Colonic mucosa (tissue), 4 donors: ENCODE measurements at regions not wholly inside any gene's neighbourhood (a gene's known extent, or its start where the extent isn't known, plus 50 kb on each side); places are given as distances from the start of the nearest gene placed in this dataset.

ENCODE experiments used
- DNase-seq: peaks from one replicate; pipeline ENCODE4 v3.0.0-alpha.2; 2020
- H3K27ac ChIP-seq: fragments of 200-600 bp; one replicate; pipeline ENCODE4 v1.8.0; 2021
- H3K27me3 ChIP-seq: fragments of 200-600 bp; one replicate; pipeline ENCODE4 v1.8.0; 2021
- H3K36me3 ChIP-seq: fragments of 200-600 bp; one replicate; pipeline ENCODE4 v1.8.0; 2021
- H3K4me1 ChIP-seq: fragments of 200-600 bp; one replicate; pipeline ENCODE4 v1.8.0; 2021; ENCODE audit warnings: mild to moderate bottlenecking
- H3K4me3 ChIP-seq: fragments of 200-600 bp; one replicate; pipeline ENCODE4 v1.8.0; 2021
- H3K9ac ChIP-seq, 2 donors: one replicate each; pipeline ENCODE4 v1.7.0; 2013; ENCODE audit warnings: control low read depth in 2 of 2, low read depth in 2 of 2, low read length in 2 of 2
- H3K9me3 ChIP-seq: fragments of 200-600 bp; one replicate; pipeline ENCODE4 v1.8.0; 2021
- intact Hi-C: fragments of 100-400 bp; cut with DNase I; formaldehyde crosslinking; loops from one replicate; pipeline ENCODE4 v1.14.1; 2022
- TF ChIP-seq, protein P1 (sequence below): fragments of 200-600 bp; IDR thresholded peaks from one replicate; pipeline ENCODE4 v1.8.0; 2022; ENCODE audit warnings: antibody characterized with exemption, mild to moderate bottlenecking
- donor health status: healthy.
- donor health status: DM: no; HTN: no; CAD: no.
- donor health status: DM: no; HTN: no; CAD: no.

DNA sequence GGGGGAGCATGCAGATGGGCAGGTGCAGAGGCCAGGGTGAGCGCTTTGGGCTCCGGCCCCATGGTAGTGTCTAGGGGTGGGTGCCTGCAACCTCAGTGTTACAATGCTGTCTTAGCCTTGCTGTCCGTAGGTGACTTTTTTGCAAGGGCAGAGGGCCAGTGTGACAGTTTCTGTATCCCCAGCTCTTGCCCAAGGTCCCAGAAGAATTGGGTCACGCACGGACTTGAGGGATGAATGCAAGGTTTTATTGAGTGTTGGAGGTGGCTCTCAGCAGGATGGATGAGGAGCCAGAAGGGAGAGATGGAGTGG, 492.5 kb downstream of the AGTPBP1 start:
- DNase-seq = no peak
- Histone ChIP-seq H3K9ac (no peak overlapping the region), H3K4me1 (no peaks in the 10 kb centered on the region), H3K36me3 (no peaks in the 10 kb centered on the region), H3K27me3 (no peaks in the 10 kb centered on the region), H3K4me3 (no peak overlapping the region), H3K9me3 (no peaks in the 10 kb centered on the region), H3K27ac (no peak overlapping the region)
- intact Hi-C loops = no loop called here
- TF ChIP-seq, protein P1, sequence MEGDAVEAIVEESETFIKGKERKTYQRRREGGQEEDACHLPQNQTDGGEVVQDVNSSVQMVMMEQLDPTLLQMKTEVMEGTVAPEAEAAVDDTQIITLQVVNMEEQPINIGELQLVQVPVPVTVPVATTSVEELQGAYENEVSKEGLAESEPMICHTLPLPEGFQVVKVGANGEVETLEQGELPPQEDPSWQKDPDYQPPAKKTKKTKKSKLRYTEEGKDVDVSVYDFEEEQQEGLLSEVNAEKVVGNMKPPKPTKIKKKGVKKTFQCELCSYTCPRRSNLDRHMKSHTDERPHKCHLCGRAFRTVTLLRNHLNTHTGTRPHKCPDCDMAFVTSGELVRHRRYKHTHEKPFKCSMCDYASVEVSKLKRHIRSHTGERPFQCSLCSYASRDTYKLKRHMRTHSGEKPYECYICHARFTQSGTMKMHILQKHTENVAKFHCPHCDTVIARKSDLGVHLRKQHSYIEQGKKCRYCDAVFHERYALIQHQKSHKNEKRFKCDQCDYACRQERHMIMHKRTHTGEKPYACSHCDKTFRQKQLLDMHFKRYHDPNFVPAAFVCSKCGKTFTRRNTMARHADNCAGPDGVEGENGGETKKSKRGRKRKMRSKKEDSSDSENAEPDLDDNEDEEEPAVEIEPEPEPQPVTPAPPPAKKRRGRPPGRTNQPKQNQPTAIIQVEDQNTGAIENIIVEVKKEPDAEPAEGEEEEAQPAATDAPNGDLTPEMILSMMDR = no peak

DNA sequence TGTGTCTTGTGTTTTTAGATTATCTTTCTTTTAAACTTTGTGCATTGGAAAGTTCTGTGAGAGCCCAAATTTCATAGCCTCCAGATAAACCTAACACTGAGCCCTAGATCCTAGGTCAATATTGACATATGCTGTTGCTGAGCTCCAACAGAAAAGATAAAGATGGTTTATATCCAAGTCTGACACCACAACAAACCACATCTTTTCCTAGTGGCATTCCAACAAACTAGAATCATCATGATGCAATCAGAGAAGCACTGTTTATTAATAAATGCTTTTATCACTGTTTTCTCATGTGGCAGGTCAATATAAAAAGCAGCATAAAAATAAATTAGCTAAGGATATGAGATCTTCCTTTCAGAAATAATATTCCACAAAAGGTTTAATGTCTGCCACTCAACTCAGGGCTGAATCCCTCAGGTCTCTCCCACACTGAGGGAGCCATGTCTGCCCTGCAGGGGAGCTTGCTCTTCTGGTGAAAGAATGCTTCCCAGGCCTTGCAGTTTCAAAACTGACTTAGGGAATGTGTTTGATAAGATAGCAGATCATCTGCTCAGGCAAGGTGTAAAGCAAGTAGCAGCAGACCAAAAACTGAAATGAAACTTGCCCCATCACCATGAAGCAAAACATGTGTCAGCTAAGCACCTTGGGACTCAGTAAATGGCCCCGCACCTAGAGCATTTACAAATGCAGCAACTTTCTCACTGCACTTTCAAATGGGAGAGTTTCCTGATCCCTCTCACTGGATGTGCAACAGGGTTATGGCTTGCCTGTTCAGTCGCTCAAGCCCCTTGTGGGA, 493.0 kb downstream of the AGTPBP1 start:
- Histone ChIP-seq H3K27me3 (no peaks in the 10 kb centered on the region), H3K9ac (no peak overlapping the region), H3K36me3 (no peaks in the 10 kb centered on the region), H3K9me3 (no peaks in the 10 kb centered on the region), H3K4me1 (no peaks in the 10 kb centered on the region), H3K27ac (no peak overlapping the region), H3K4me3 (no peak overlapping the region)
- DNase-seq = no peak
- intact Hi-C loops = no loop called here
- TF ChIP-seq, protein P1 = no peak

DNA sequence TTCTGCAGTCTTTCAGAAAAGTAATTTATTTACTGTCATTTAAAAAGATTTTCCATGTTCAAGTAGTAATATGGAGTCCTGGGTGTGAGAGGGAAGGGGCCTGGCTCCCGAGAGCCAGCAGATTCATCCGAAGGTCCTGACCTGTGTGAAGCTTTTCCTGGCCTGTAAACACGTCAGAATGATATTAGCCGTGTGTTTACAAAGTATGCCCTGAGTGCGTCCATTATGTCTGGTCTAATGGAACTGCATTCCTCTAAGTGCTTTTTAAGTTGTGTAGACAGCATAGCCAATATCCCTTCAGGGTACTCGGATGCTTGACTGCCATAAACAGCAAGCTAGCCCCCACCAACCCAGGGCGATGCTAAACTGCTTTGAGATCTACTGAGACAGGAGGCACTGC, 495.2 kb downstream of the AGTPBP1 start:
- DNase-seq = no peak
- H3K36me3 ChIP-seq = no peaks in the 10 kb centered on the region
- no peaks in the 10 kb centered on the region for H3K9me3 ChIP-seq
- H3K9ac ChIP-seq = no peak overlapping the region
- TF ChIP-seq, protein P1 = no peak
- no peak overlapping the region for H3K27ac ChIP-seq
- intact Hi-C loops = no loop called here
- H3K4me3 ChIP-seq = no peak overlapping the region
- H3K27me3 ChIP-seq = no peaks in the 10 kb centered on the region
- no peaks in the 10 kb centered on the region for H3K4me1 ChIP-seq

DNA sequence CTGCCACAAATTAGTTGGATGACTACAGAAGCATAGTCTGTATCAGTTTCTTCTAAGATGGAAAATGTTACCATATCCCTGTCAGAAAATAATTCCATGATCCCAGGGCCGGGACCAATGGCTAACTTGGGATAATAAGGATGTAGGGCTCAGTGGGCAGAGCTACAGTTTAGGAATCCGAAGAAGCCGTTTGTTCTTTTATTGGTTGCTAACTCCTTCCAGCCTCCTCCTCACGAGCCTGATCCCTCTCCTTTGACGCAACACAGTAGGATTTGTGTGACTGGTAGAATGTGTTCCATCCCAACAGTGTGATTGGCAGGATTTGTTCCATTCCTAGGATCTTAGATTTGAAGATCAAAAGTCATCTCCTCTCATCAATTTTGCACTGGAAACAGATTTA, 496.9 kb downstream of the AGTPBP1 start:
- no peak for DNase-seq
- H3K27ac ChIP-seq = no peak overlapping the region
- H3K4me3 ChIP-seq = no peak overlapping the region
- H3K9ac ChIP-seq = no peak overlapping the region
- TF ChIP-seq, protein P1 = no peak
- intact Hi-C loops = no loop called here
- no peaks in the 10 kb centered on the region for H3K36me3 ChIP-seq
- no peaks in the 10 kb centered on the region for H3K4me1 ChIP-seq
- H3K9me3 ChIP-seq = no peaks in the 10 kb centered on the region
- no peaks in the 10 kb centered on the region for H3K27me3 ChIP-seq

- TF ChIP-seq, protein P1 = no peak
- no peak for DNase-seq
- Histone ChIP-seq H3K9me3 (no peaks in the 10 kb centered on the region), H3K27ac (no peak overlapping the region), H3K9ac (no peak overlapping the region), H3K36me3 (no peaks in the 10 kb centered on the region), H3K27me3 (no peaks in the 10 kb centered on the region), H3K4me1 (no peaks in the 10 kb centered on the region), H3K4me3 (no peak overlapping the region)
- intact Hi-C loops = no loop called here
These were observed 497.8 kb downstream of the AGTPBP1 start for GRCh38 chr9:85243977-85244376.
